Activated CD4-positive, alpha-beta memory T cell treated with anti-CD3 and anti-CD28 coated beads, Interleukin-2, amount 10 ng/mL, durations not matched to agents 7 days and 5 days (primary cell): ENCODE measurements at regions not wholly inside any gene's neighbourhood (a gene's known extent, or its start where the extent isn't known, plus 50 kb on each side); places are given as distances from the start of the nearest gene placed in this dataset.

ENCODE experiments used
- CTCF ChIA-PET: fragments of 350-600 bp; sonication (Branson Sonifier 250); formaldehyde crosslinking; loops from one replicate; lab custom pipeline; 2021; ENCODE audit warnings: antibody characterized with exemption, inconsistent platforms; lab: Charles Lee
- POLR2A ChIA-PET: fragments of 350-600 bp; sonication (Branson Sonifier 250); formaldehyde crosslinking; loops from one replicate; lab custom pipeline; 2021; ENCODE audit warnings: antibody characterized with exemption; lab: Charles Lee
- DNase-seq: peaks from one replicate; pipeline ENCODE4 v3.0.0-alpha.2; 2020
- H3K27ac Mint-ChIP-seq: one replicate; pipeline ENCODE4 v1.8.0; 2021; ENCODE audit warnings: mild to moderate bottlenecking, mixed read lengths
- H3K27me3 Mint-ChIP-seq: one replicate; pipeline ENCODE4 v1.8.0; 2021; ENCODE audit warnings: mixed read lengths
- H3K36me3 Mint-ChIP-seq: one replicate; pipeline ENCODE4 v1.8.0; 2021; ENCODE audit warnings: low read depth, mixed read lengths
- H3K4me1 Mint-ChIP-seq: one replicate; pipeline ENCODE4 v1.8.0; 2021; ENCODE audit warnings: mixed read lengths
- H3K4me3 Mint-ChIP-seq: one replicate; pipeline ENCODE4 v1.8.0; 2021; ENCODE audit warnings: mild to moderate bottlenecking, mixed read lengths
- H3K9me3 Mint-ChIP-seq: one replicate; pipeline ENCODE4 v1.8.0; 2021; ENCODE audit warnings: mixed read lengths

GRCh38 chrX:69290292-69290691, 125.0 kb upstream of the PJA1 start:
- Mint-ChIP-seq H3K9me3 (no peaks in the 10 kb centered on the region), H3K4me3 (no peak overlapping the region), H3K27ac (no peak overlapping the region), H3K27me3 (no peaks in the 10 kb centered on the region), H3K4me1 (no peaks in the 10 kb centered on the region), H3K36me3 (no peaks in the 10 kb centered on the region)
- CTCF ChIA-PET = interaction anchor here (0.9 kb wide), 1 partner anchor 557 kb away, joined by 3 read pairs; no protein-coding TSS in a partner anchor
- POLR2A ChIA-PET = no interaction called here
- no peak for DNase-seq

GRCh38 chrX:69289793-69290123, 124.5 kb upstream of the PJA1 start:
- no peaks in the 10 kb centered on the region for H3K27me3 Mint-ChIP-seq
- no peaks in the 10 kb centered on the region for H3K4me1 Mint-ChIP-seq
- ChIA-PET POLR2A (no interaction called here), CTCF (no interaction called here)
- no peaks in the 10 kb centered on the region for H3K36me3 Mint-ChIP-seq
- H3K27ac Mint-ChIP-seq = no peak overlapping the region
- no peak overlapping the region for H3K4me3 Mint-ChIP-seq
- no peak for DNase-seq
- H3K9me3 Mint-ChIP-seq = no peaks in the 10 kb centered on the region

GRCh38 chrX:69289046-69289792, 124.0 kb upstream of the PJA1 start:
- Mint-ChIP-seq H3K27me3 (no peaks in the 10 kb centered on the region), H3K36me3 (no peaks in the 10 kb centered on the region), H3K4me3 (no peak overlapping the region), H3K9me3 (no peaks in the 10 kb centered on the region), H3K27ac (no peak overlapping the region), H3K4me1 (no peaks in the 10 kb centered on the region)
- POLR2A ChIA-PET = no interaction called here
- no peak for DNase-seq
- CTCF ChIA-PET = no interaction called here

- ChIA-PET CTCF (no interaction called here), POLR2A (no interaction called here)
- no peak overlapping the region for H3K27ac Mint-ChIP-seq
- H3K4me3 Mint-ChIP-seq = no peak overlapping the region
- no peaks in the 10 kb centered on the region for H3K27me3 Mint-ChIP-seq
- H3K36me3 Mint-ChIP-seq = no peaks in the 10 kb centered on the region
- H3K4me1 Mint-ChIP-seq = no peaks in the 10 kb centered on the region
- no peaks in the 10 kb centered on the region for H3K9me3 Mint-ChIP-seq
- DNase-seq = no peak
Measured at GRCh38 chrX:69287095-69287494, 121.8 kb upstream of the PJA1 start.

- DNase-seq = no peak
- ChIA-PET CTCF (no interaction called here), POLR2A (no interaction called here)
- no peaks in the 10 kb centered on the region for H3K36me3 Mint-ChIP-seq
- H3K4me3 Mint-ChIP-seq = no peak overlapping the region
- no peaks in the 10 kb centered on the region for H3K27me3 Mint-ChIP-seq
- H3K9me3 Mint-ChIP-seq = no peaks in the 10 kb centered on the region
- no peak overlapping the region for H3K27ac Mint-ChIP-seq
- no peaks in the 10 kb centered on the region for H3K4me1 Mint-ChIP-seq
Measured at GRCh38 chrX:69286565-69286906, 121.3 kb upstream of the PJA1 start.

- Mint-ChIP-seq H3K4me1 (no peaks in the 10 kb centered on the region), H3K27me3 (no peaks in the 10 kb centered on the region), H3K27ac (no peak overlapping the region), H3K36me3 (no peaks in the 10 kb centered on the region), H3K4me3 (no peak overlapping the region), H3K9me3 (no peaks in the 10 kb centered on the region)
- peak; percentile 53 for DNase-seq
- ChIA-PET POLR2A (no interaction called here), CTCF (no interaction called here)
Measured at GRCh38 chrX:69285881-69286564, 120.8 kb upstream of the PJA1 start.

GRCh38 chrX:69285401-69285877, 120.2 kb upstream of the PJA1 start:
- ChIA-PET CTCF (interaction anchor here (0.6 to 1.2 kb wide), 2 partner anchors 457 to 458 kb away, joined by 3 to 5 read pairs; partner anchors contain the start of gene EFNB1), POLR2A (no interaction called here)
- Mint-ChIP-seq H3K36me3 (no peaks in the 10 kb centered on the region), H3K27ac (no peak overlapping the region), H3K4me3 (no peak overlapping the region), H3K9me3 (no peaks in the 10 kb centered on the region), H3K27me3 (no peaks in the 10 kb centered on the region), H3K4me1 (no peaks in the 10 kb centered on the region)
- DNase-seq = no peak

- Mint-ChIP-seq H3K4me1 (no peaks in the 10 kb centered on the region), H3K27me3 (no peaks in the 10 kb centered on the region), H3K4me3 (no peak overlapping the region), H3K36me3 (no peaks in the 10 kb centered on the region), H3K27ac (no peak overlapping the region), H3K9me3 (no peaks in the 10 kb centered on the region)
- ChIA-PET POLR2A (no interaction called here), CTCF (interaction anchor here (0.8 to 1.2 kb wide), 2 partner anchors 456 to 540 kb away, joined by 3 to 5 read pairs; partner anchors contain the start of gene EFNB1)
- DNase-seq = no peak
Measured at GRCh38 chrX:69284491-69284890, 119.2 kb upstream of the PJA1 start.

- Mint-ChIP-seq H3K4me1 (no peaks in the 10 kb centered on the region), H3K9me3 (no peaks in the 10 kb centered on the region), H3K36me3 (no peaks in the 10 kb centered on the region), H3K4me3 (no peak overlapping the region), H3K27me3 (no peaks in the 10 kb centered on the region), H3K27ac (no peak overlapping the region)
- ChIA-PET CTCF (no interaction called here), POLR2A (no interaction called here)
- no peak for DNase-seq
Measured at GRCh38 chrX:69282893-69283690, 117.8 kb upstream of the PJA1 start.

GRCh38 chrX:69280933-69281332, 115.7 kb upstream of the PJA1 start:
- ChIA-PET POLR2A (no interaction called here), CTCF (no interaction called here)
- Mint-ChIP-seq H3K27me3 (peaks cover 2% of the 10 kb centered on the region), H3K4me1 (no peaks in the 10 kb centered on the region), H3K36me3 (no peaks in the 10 kb centered on the region), H3K9me3 (no peaks in the 10 kb centered on the region), H3K4me3 (no peak overlapping the region), H3K27ac (no peak overlapping the region)
- DNase-seq = no peak

GRCh38 chrX:69279234-69279633, 114.0 kb upstream of the PJA1 start:
- Mint-ChIP-seq H3K27ac (no peak overlapping the region), H3K36me3 (no peaks in the 10 kb centered on the region), H3K4me1 (no peaks in the 10 kb centered on the region), H3K4me3 (no peak overlapping the region), H3K27me3 (peaks cover 2% of the 10 kb centered on the region), H3K9me3 (no peaks in the 10 kb centered on the region)
- DNase-seq = no peak
- POLR2A ChIA-PET = no interaction called here
- CTCF ChIA-PET = no interaction called here

- H3K27ac Mint-ChIP-seq = no peak overlapping the region
- peaks cover 2% of the 10 kb centered on the region for H3K27me3 Mint-ChIP-seq
- DNase-seq = no peak
- H3K4me3 Mint-ChIP-seq = no peak overlapping the region
- H3K9me3 Mint-ChIP-seq = no peaks in the 10 kb centered on the region
- H3K4me1 Mint-ChIP-seq = no peaks in the 10 kb centered on the region
- ChIA-PET CTCF (no interaction called here), POLR2A (no interaction called here)
- no peaks in the 10 kb centered on the region for H3K36me3 Mint-ChIP-seq
Measured at GRCh38 chrX:69278031-69278687, 112.9 kb upstream of the PJA1 start.
